Transverse colon (tissue), 4 donors: ENCODE measurements at regions not wholly inside any gene's neighbourhood (a gene's known extent, or its start where the extent isn't known, plus 50 kb on each side); places are given as distances from the start of the nearest gene placed in this dataset.

ENCODE experiments used
- DNase-seq: peaks from one replicate; pipeline ENCODE4 v3.0.0-alpha.2; 2019
- H3K27ac ChIP-seq, 4 donors: fragments of 200-600 bp; sonication (generic); 2 replicates each; pipeline ENCODE4 v1.5.1; 2016 to 2018; ENCODE audit warnings: inconsistent platforms in 4 of 4
- H3K27me3 ChIP-seq: fragments of 200-600 bp; sonication (generic); 2 replicates; pipeline ENCODE4 v1.5.1; 2017; ENCODE audit warnings: inconsistent platforms
- H3K36me3 ChIP-seq, 4 donors: fragments of 200-600 bp; sonication (generic); 2 replicates each; pipeline ENCODE4 v1.5.1; 2017 to 2019; ENCODE audit warnings: inconsistent platforms in 4 of 4
- H3K4me1 ChIP-seq, 4 donors: fragments of 200-600 bp; sonication (generic); 2 replicates each; pipeline ENCODE4 v1.5.1; 2017 to 2020; ENCODE audit warnings: inconsistent platforms in 4 of 4
- H3K4me3 ChIP-seq, 4 donors: fragments of 200-600 bp; sonication (generic); 1 replicate in 1 of 4; 2 replicates in 3 of 4; pipeline versions ENCODE4 v1.5.1 to v1.6.1; 2017 to 2019; ENCODE audit warnings: inconsistent platforms in 4 of 4
- H3K9me3 ChIP-seq, 2 donors: fragments of 200-600 bp; sonication (generic); 2 replicates each; pipeline ENCODE4 v1.5.1; 2017 to 2019; ENCODE audit warnings: inconsistent platforms in 2 of 2
- CTCF ChIP-seq, 5 experiments: fragments of 200-600 bp in 3 of 5; fragments of 450-650 bp in 2 of 5; sonication (generic) in 3 of 5; IDR thresholded peaks; 1 replicate in 2 of 5; 2 replicates in 3 of 5; pipeline ENCODE4 v1.5.1; 2016 to 2017; ENCODE audit warnings: antibody characterized with exemption in 5 of 5, inconsistent platforms in 3 of 5, mild to moderate bottlenecking in 2 of 5, moderate library complexity in 1 of 5
- EP300 ChIP-seq: sonication (generic); formaldehyde crosslinking; IDR thresholded peaks from one replicate; pipeline ENCODE4 v1.6.1; 2017; ENCODE audit warnings: antibody characterized with exemption, low read depth
- POLR2A ChIP-seq: fragments of 450-650 bp; IDR thresholded peaks from one replicate; pipeline ENCODE4 v1.6.1; 2016; ENCODE audit warnings: antibody characterized with exemption, mild to moderate bottlenecking, moderate library complexity
- POLR2AphosphoS5 ChIP-seq, 3 donors: sonication (generic); formaldehyde crosslinking; IDR thresholded peaks; one replicate each; pipeline ENCODE4 v1.6.1; 2016; ENCODE audit warnings: antibody characterized with exemption in 3 of 3
- WGBS, 2 donors: methylation state at CpG; one replicate each; pipeline ENCODE4 v1.1.5; 2018; ENCODE audit warnings: low coverage in 1 of 2; 5-methylcytosine and 5-hydroxymethylcytosine counted together
- in situ Hi-C, 4 donors: fragments of 200-750 bp; cut with MboI; loops; one replicate each; pipeline versions ENCODE4 v1.15.0 to v1.15.1; 2017; ENCODE audit warnings: low sequenced_read_pairs in 3 of 4, low pct_ligation_motif_present in 1 of 4, low pct_unique_long_range_greater_than_20kb in 1 of 4
- intact Hi-C: fragments of 100-400 bp; cut with DNase I; formaldehyde crosslinking; loops from one replicate; pipeline ENCODE4 v1.15.1; 2023; ENCODE audit warnings: low total_unique reads

DNA sequence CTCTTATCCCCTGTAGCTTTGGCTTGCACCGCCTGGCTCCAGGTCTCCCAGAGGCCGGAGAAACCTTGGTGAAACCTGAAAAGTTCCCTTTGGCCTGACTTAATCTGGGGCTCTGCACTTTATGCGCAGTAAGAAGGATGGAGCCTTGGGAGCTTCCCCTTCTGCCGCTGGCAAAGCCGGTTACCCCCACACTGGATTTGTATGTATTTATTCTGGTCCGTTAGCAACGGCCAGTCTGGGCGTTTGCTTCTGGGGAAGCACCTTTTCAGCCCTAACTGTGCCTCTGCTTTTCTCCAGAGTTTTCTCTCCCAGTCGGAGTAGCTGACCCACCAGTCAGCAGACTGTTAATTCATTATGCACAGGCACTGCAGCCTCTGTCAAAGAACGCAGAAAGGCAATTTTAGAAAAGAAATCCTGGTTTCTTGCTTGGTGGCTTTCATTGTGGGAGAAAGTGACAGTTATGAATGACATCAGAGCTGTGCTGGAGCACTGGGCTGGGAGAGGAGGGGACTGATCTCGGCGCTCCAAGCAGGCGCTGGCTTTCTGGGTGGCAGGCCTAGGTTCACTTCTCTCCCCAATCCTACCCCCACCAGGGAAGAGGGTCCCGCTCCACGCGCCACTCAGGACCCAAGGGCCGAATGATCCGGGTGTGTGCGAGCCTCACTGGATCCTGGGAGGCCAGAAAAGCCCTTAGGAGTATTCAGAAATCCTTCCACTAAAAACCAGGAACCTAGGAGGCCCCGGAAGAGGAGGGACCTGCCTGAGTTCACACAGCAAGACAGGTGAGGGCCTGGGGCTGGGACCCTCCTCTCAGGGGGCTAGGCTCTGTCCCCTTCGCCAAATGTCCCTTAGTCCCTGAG lies 70.2 kb downstream of the RTL6 start:
- Histone ChIP-seq H3K9me3 (no peaks in the 10 kb centered on the region), H3K36me3 (no peaks in the 10 kb centered on the region), H3K4me1 (peaks cover 0 to 11% (median 0%) of the 10 kb centered on the region in 4 donors), H3K4me3 (no peak overlapping the region), H3K27ac (no peak overlapping the region), H3K27me3 (no peaks in the 10 kb centered on the region)
- WGBS, 2 donors, result 69 to 83% methylated on average over 8 to 18 of the region's 21 CpGs
- DNase-seq, result no peak
- intact Hi-C loops (no loop called here), in situ Hi-C loops (no loop called here)
- TF ChIP-seq CTCF (IDR thresholded peaks at IDR 0.05) (no peak), POLR2AphosphoS5 (IDR thresholded peaks at IDR 0.05) (no peak), POLR2A (no peak)

GRCh38 chr22:44426981-44427380 lies 71.1 kb downstream of the RTL6 start:
- WGBS, 2 donors, result 55 to 87% methylated on average over 2 to 11 of the region's 11 CpGs
- H3K4me1 ChIP-seq, result peaks cover 0 to 2% (median 0%) of the 10 kb centered on the region in 4 donors

GRCh38 chr22:44425694-44426045 lies 72.4 kb downstream of the RTL6 start:
- in situ Hi-C loops, result no loop called here
- no peak overlapping the region for H3K27ac ChIP-seq
- no peak overlapping the region for H3K4me3 ChIP-seq
- H3K36me3 ChIP-seq, result no peaks in the 10 kb centered on the region
- TF ChIP-seq CTCF (IDR thresholded peaks at IDR 0.05) (no peak), POLR2AphosphoS5 (IDR thresholded peaks at IDR 0.05) (no peak), POLR2A (no peak)
- H3K4me1 ChIP-seq, result no peaks in the 10 kb centered on the region
- H3K27me3 ChIP-seq, result no peaks in the 10 kb centered on the region
- intact Hi-C loops, result no loop called here
- H3K9me3 ChIP-seq, result no peaks in the 10 kb centered on the region
- 83% methylated on average over 5 of the region's 5 CpGs; no CpG with 5 or more reads in 1 of the 2 donors for WGBS, 2 donors
- DNase-seq, result no peak

More at GRCh38 chr22:44426981-44427380, 71.1 kb downstream of the RTL6 start:
- H3K4me3 ChIP-seq, result no peak overlapping the region
- in situ Hi-C loops (no loop called here), intact Hi-C loops (no loop called here)
- no peak for TF ChIP-seq CTCF (IDR thresholded peaks at IDR 0.05)
- TF ChIP-seq POLR2A, result no peak
- TF ChIP-seq POLR2AphosphoS5 (IDR thresholded peaks at IDR 0.05), result no peak
- TF ChIP-seq EP300, result no peak
- no peaks in the 10 kb centered on the region for H3K27me3 ChIP-seq
- no peaks in the 10 kb centered on the region for H3K36me3 ChIP-seq
- DNase-seq, result no peak
- H3K27ac ChIP-seq, result no peak overlapping the region
- no peaks in the 10 kb centered on the region for H3K9me3 ChIP-seq

DNA sequence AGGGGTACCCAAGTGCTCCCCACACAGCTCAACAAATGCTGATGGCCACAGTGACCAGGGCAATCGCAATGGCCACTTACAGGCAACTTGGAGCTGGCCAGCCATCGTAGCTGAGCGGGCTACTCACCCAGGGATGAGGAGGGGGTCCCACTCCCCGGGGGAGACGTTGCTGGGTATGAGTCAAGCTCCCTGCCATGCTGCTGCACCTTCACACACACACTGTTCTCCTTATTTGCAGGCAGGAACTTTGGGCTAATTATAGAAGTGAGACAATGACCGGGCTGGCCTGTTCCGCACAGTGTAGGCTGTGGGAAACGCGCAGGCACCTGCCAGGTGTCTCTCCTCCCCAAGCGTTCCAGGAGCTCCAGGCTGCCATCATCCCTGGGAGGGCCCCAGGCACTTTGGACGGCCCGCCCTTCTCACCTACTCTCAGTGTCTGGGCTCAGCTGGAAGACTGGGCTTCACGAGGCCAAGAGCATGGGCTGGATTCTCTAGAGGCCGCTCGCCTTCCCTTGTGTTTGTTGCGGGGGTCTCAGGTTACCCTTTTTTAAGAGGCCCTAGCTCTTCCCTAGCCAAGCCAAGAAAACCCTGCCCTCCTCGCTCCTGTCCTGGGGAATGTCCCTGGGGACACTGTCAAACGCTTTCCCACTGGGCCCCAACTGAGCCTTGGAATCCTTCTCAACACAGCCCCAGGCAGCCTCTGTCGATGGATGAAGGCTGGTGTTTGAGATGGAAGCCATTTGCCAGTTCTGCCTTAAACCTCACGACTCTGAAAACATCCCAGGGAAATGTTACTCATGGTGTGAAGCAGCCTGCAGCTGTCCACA lies 73.0 kb downstream of the RTL6 start:
- H3K4me1 ChIP-seq, result no peaks in the 10 kb centered on the region
- in situ Hi-C loops, result no loop called here
- intact Hi-C loops, result no loop called here
- 82% methylated on average over 14 of the region's 20 CpGs; no CpG with 5 or more reads in 1 of the 2 donors for WGBS, 2 donors
- TF ChIP-seq CTCF (IDR thresholded peaks at IDR 0.05) (no peak), POLR2A (no peak)
- H3K9me3 ChIP-seq, result peaks cover 0 to under 1% of the 10 kb centered on the region in 2 donors
- no peak overlapping the region for H3K4me3 ChIP-seq
- H3K27me3 ChIP-seq, result peaks cover 5% of the 10 kb centered on the region
- no peaks in the 10 kb centered on the region for H3K36me3 ChIP-seq
- no peak overlapping the region for H3K27ac ChIP-seq
- DNase-seq, result no peak
